WTC11 (cell line): ENCODE measurements at regions not wholly inside any gene's neighbourhood (a gene's known extent, or its start where the extent isn't known, plus 50 kb on each side); places are given as distances from the start of the nearest gene placed in this dataset.

Experiments
- CREM ChIP-seq: sonication (generic); formaldehyde crosslinking; IDR thresholded peaks from 2 replicates; pipeline ENCODE4 v1.8.1; 2022; ENCODE audit warnings: mild to moderate bottlenecking, missing genetic modification reagents, moderate library complexity
- FOXJ3 ChIP-seq: sonication (generic); formaldehyde crosslinking; IDR thresholded peaks from 2 replicates; pipeline ENCODE4 v1.9.0; 2021; ENCODE audit warnings: missing genetic modification reagents, mild to moderate bottlenecking, borderline replicate concordance
- NR2C2 ChIP-seq: sonication (generic); formaldehyde crosslinking; IDR thresholded peaks from 2 replicates; pipeline ENCODE4 v1.8.0; 2022; ENCODE audit warnings: mild to moderate bottlenecking, missing genetic modification reagents
- TF ChIP-seq, protein P1 (sequence below): fragments of 250-450 bp; sonication (Bioruptor Pico); IDR thresholded peaks from 2 replicates; pipeline ENCODE4 v1.8.0; 2021; ENCODE audit warnings: mild to moderate bottlenecking
- TF ChIP-seq, protein P2 (sequence below): sonication (generic); formaldehyde crosslinking; IDR thresholded peaks from 2 replicates; pipeline ENCODE4 v1.8.1; 2023; ENCODE audit warnings: mild to moderate bottlenecking, missing genetic modification reagents, moderate library complexity
- TF ChIP-seq, protein P3 (sequence below): fragments of 200-600 bp; IDR thresholded peaks from 2 replicates; pipeline ENCODE4 v1.8.0; 2022; ENCODE audit warnings: antibody characterized with exemption
- TF ChIP-seq, protein P4 (sequence below): sonication (generic); formaldehyde crosslinking; IDR thresholded peaks from 2 replicates; pipeline ENCODE4 v1.8.1; 2023; ENCODE audit warnings: mild to moderate bottlenecking, missing genetic modification reagents, moderate library complexity

DNA sequence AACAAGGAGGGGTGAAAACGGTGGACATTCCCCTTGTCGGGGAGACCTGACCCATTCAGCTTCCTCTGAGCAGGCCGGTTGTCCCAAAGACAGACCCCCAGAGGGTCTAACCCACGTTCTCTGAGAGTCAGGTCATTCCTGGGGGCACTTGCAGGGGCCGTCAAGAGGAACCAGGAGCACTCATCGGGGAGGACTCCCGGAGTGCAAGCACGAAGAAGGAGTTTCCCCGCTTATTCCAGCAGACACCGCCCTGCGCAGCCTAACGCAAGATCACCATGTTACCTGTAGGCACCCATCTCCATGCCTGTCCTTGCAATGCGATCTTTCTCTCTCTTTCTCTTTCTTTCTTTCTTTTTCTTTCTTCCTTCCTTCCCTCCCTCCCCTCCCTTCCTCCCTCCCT is 154.2 kb downstream of the SHOX start:
- TF ChIP-seq, protein P1, sequence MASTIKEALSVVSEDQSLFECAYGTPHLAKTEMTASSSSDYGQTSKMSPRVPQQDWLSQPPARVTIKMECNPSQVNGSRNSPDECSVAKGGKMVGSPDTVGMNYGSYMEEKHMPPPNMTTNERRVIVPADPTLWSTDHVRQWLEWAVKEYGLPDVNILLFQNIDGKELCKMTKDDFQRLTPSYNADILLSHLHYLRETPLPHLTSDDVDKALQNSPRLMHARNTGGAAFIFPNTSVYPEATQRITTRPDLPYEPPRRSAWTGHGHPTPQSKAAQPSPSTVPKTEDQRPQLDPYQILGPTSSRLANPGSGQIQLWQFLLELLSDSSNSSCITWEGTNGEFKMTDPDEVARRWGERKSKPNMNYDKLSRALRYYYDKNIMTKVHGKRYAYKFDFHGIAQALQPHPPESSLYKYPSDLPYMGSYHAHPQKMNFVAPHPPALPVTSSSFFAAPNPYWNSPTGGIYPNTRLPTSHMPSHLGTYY (CRISPR knock-in tag), result no peak
- TF ChIP-seq NR2C2 (CRISPR knock-in tag) (no peak), CREM (CRISPR knock-in tag) (no peak), FOXJ3 (CRISPR knock-in tag) (no peak)
- TF ChIP-seq, protein P2, sequence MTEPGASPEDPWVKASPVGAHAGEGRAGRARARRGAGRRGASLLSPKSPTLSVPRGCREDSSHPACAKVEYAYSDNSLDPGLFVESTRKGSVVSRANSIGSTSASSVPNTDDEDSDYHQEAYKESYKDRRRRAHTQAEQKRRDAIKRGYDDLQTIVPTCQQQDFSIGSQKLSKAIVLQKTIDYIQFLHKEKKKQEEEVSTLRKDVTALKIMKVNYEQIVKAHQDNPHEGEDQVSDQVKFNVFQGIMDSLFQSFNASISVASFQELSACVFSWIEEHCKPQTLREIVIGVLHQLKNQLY (CRISPR knock-in tag), result no peak
- TF ChIP-seq, protein P3, sequence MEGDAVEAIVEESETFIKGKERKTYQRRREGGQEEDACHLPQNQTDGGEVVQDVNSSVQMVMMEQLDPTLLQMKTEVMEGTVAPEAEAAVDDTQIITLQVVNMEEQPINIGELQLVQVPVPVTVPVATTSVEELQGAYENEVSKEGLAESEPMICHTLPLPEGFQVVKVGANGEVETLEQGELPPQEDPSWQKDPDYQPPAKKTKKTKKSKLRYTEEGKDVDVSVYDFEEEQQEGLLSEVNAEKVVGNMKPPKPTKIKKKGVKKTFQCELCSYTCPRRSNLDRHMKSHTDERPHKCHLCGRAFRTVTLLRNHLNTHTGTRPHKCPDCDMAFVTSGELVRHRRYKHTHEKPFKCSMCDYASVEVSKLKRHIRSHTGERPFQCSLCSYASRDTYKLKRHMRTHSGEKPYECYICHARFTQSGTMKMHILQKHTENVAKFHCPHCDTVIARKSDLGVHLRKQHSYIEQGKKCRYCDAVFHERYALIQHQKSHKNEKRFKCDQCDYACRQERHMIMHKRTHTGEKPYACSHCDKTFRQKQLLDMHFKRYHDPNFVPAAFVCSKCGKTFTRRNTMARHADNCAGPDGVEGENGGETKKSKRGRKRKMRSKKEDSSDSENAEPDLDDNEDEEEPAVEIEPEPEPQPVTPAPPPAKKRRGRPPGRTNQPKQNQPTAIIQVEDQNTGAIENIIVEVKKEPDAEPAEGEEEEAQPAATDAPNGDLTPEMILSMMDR, result no peak
- TF ChIP-seq, protein P4, sequence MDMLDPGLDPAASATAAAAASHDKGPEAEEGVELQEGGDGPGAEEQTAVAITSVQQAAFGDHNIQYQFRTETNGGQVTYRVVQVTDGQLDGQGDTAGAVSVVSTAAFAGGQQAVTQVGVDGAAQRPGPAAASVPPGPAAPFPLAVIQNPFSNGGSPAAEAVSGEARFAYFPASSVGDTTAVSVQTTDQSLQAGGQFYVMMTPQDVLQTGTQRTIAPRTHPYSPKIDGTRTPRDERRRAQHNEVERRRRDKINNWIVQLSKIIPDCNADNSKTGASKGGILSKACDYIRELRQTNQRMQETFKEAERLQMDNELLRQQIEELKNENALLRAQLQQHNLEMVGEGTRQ (CRISPR knock-in tag), result no peak
